A673 (cell line): ENCODE measurements at regions not wholly inside any gene's neighbourhood (a gene's known extent, or its start where the extent isn't known, plus 50 kb on each side); places are given as distances from the start of the nearest gene placed in this dataset.
"Not testable (repeated sequence)": the region's sequence is repeated elsewhere in the genome, so short reads cannot be mapped to it uniquely, and the experiment has no call there.

Experiments used
- EZH2 ChIP-seq: fragments of 200-600 bp; sonication (generic); IDR thresholded peaks from 2 replicates; pipeline ENCODE4 v1.6.1; 2017; ENCODE audit warnings: borderline replicate concordance, low read depth, mild to moderate bottlenecking, mixed read lengths, antibody characterized with exemption, low read length; ENCODE audit not compliant: poor library complexity, severe bottlenecking
- TF ChIP-seq, protein P1 (sequence below): fragments of 300-800, 200-600 bp; sonication (generic); conservative IDR thresholded peaks from 2 replicates; pipeline ENCODE4 v1.5.1; 2017; ENCODE audit warnings: low read depth, mild to moderate bottlenecking, antibody characterized with exemption, low read length, moderate library complexity, mixed read lengths

DNA sequence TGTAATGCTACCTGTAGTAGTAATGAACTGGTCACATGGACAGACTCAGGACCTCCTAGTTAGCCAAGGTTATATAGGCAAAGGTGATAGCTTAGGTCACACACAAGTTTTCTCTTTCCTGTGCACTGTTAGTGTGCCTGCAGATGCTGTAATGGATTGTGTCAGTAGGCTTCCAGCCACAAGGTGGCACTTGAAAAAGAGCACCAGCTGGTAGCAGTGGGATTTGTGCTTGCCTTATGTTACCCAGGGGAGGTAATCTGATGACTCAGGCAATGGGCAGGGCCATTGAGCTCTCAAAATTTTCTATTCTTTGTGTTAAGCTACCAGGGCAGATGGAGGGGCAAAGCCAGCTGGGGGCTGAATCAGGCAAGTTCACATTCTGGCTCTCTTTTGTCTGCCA lies 562.6 kb upstream of the TPTE start:
- TF ChIP-seq, protein P1, sequence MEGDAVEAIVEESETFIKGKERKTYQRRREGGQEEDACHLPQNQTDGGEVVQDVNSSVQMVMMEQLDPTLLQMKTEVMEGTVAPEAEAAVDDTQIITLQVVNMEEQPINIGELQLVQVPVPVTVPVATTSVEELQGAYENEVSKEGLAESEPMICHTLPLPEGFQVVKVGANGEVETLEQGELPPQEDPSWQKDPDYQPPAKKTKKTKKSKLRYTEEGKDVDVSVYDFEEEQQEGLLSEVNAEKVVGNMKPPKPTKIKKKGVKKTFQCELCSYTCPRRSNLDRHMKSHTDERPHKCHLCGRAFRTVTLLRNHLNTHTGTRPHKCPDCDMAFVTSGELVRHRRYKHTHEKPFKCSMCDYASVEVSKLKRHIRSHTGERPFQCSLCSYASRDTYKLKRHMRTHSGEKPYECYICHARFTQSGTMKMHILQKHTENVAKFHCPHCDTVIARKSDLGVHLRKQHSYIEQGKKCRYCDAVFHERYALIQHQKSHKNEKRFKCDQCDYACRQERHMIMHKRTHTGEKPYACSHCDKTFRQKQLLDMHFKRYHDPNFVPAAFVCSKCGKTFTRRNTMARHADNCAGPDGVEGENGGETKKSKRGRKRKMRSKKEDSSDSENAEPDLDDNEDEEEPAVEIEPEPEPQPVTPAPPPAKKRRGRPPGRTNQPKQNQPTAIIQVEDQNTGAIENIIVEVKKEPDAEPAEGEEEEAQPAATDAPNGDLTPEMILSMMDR, result not testable (repeated sequence)
- not testable (repeated sequence) for TF ChIP-seq EZH2
